ENCODE measurements at regions not wholly inside any gene's neighbourhood (a gene's known extent, or its start where the extent isn't known, plus 50 kb on each side); places are given as distances from the start of the nearest gene placed in this dataset.
"Not testable (repeated sequence)": the region's sequence is repeated elsewhere in the genome, so short reads cannot be mapped to it uniquely, and the experiment has no call there.

- TF ChIP-seq EP300 (IDR thresholded peaks at IDR 0.05) = not testable (repeated sequence)
- TF ChIP-seq, protein P1, sequence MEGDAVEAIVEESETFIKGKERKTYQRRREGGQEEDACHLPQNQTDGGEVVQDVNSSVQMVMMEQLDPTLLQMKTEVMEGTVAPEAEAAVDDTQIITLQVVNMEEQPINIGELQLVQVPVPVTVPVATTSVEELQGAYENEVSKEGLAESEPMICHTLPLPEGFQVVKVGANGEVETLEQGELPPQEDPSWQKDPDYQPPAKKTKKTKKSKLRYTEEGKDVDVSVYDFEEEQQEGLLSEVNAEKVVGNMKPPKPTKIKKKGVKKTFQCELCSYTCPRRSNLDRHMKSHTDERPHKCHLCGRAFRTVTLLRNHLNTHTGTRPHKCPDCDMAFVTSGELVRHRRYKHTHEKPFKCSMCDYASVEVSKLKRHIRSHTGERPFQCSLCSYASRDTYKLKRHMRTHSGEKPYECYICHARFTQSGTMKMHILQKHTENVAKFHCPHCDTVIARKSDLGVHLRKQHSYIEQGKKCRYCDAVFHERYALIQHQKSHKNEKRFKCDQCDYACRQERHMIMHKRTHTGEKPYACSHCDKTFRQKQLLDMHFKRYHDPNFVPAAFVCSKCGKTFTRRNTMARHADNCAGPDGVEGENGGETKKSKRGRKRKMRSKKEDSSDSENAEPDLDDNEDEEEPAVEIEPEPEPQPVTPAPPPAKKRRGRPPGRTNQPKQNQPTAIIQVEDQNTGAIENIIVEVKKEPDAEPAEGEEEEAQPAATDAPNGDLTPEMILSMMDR (IDR thresholded peaks at IDR 0.05) = not testable (repeated sequence)
Observed at GRCh38 chr6:100295172-100295571, 169.5 kb downstream of the SIM1 start.

Measured in esophagus muscularis mucosa (tissue), 3 donors.